Mesothelial cell of epicardium (in vitro differentiated cells): ENCODE measurements at regions not wholly inside any gene's neighbourhood (a gene's known extent, or its start where the extent isn't known, plus 50 kb on each side); places are given as distances from the start of the nearest gene placed in this dataset.
"Not testable (repeated sequence)": the region's sequence is repeated elsewhere in the genome, so short reads cannot be mapped to it uniquely, and the experiment has no call there.

Source experiments
- DNase-seq, 2 experiments: peaks; one replicate each; pipeline ENCODE4 v3.0.0; 2021; ENCODE audit warnings: low spot score in 2 of 2; ENCODE audit not compliant: unreplicated experiment in 2 of 2
- H3K27ac Mint-ChIP-seq: 2 replicates; pipeline ENCODE4 v1.8.0; 2021; ENCODE audit warnings: mixed read lengths
- H3K27me3 Mint-ChIP-seq: 2 replicates; pipeline ENCODE4 v1.8.0; 2021; ENCODE audit warnings: low read depth, mixed read lengths
- H3K36me3 Mint-ChIP-seq: 2 replicates; pipeline ENCODE4 v1.8.0; 2021; ENCODE audit warnings: mixed read lengths
- H3K4me1 Mint-ChIP-seq: 2 replicates; pipeline ENCODE4 v1.8.0; 2021; ENCODE audit warnings: mixed read lengths
- H3K4me3 Mint-ChIP-seq: 2 replicates; pipeline ENCODE4 v1.8.0; 2021; ENCODE audit warnings: mild to moderate bottlenecking, moderate library complexity, mixed read lengths
- H3K9me3 Mint-ChIP-seq: 2 replicates; pipeline ENCODE4 v1.8.0; 2021; ENCODE audit warnings: mixed read lengths

GRCh38 chr9:42821468-42821867, 638.0 kb downstream of the SPATA31A6 start:
- DNase-seq: not testable (repeated sequence)

GRCh38 chr9:42848156-42848555, 664.7 kb downstream of the SPATA31A6 start:
- H3K36me3 Mint-ChIP-seq, H3K27ac Mint-ChIP-seq, H3K4me1 Mint-ChIP-seq, H3K4me3 Mint-ChIP-seq, H3K27me3 Mint-ChIP-seq, H3K9me3 Mint-ChIP-seq, DNase-seq: not testable (repeated sequence)

More at GRCh38 chr9:42821468-42821867, 638.0 kb downstream of the SPATA31A6 start:
- not testable (repeated sequence) for H3K9me3 Mint-ChIP-seq, H3K27ac Mint-ChIP-seq, H3K4me3 Mint-ChIP-seq, H3K36me3 Mint-ChIP-seq, H3K4me1 Mint-ChIP-seq, H3K27me3 Mint-ChIP-seq

GRCh38 chr9:42850896-42851693, 667.6 kb downstream of the SPATA31A6 start:
- not testable (repeated sequence) for H3K4me3 Mint-ChIP-seq, DNase-seq, H3K4me1 Mint-ChIP-seq, H3K9me3 Mint-ChIP-seq, H3K27ac Mint-ChIP-seq, H3K27me3 Mint-ChIP-seq, H3K36me3 Mint-ChIP-seq

- H3K4me1 Mint-ChIP-seq, H3K27me3 Mint-ChIP-seq, H3K9me3 Mint-ChIP-seq, H3K4me3 Mint-ChIP-seq, H3K27ac Mint-ChIP-seq, DNase-seq, H3K36me3 Mint-ChIP-seq: not testable (repeated sequence)
Measured at GRCh38 chr9:42851701-42852100, 668.2 kb downstream of the SPATA31A6 start.

GRCh38 chr9:42852133-42852930, 668.9 kb downstream of the SPATA31A6 start:
- DNase-seq: peak in 1 of 2 experiments; percentile 48
- H3K27me3 Mint-ChIP-seq, H3K4me1 Mint-ChIP-seq, H3K27ac Mint-ChIP-seq, H3K36me3 Mint-ChIP-seq, H3K9me3 Mint-ChIP-seq: not testable (repeated sequence)
- peak overlapping the region; percentile 76 for H3K4me3 Mint-ChIP-seq

GRCh38 chr9:42860133-42860532, 676.7 kb downstream of the SPATA31A6 start:
- not testable (repeated sequence) for H3K4me1 Mint-ChIP-seq, H3K9me3 Mint-ChIP-seq, DNase-seq, H3K27ac Mint-ChIP-seq, H3K4me3 Mint-ChIP-seq, H3K36me3 Mint-ChIP-seq, H3K27me3 Mint-ChIP-seq

GRCh38 chr9:42862465-42862864, 679.0 kb downstream of the SPATA31A6 start:
- not testable (repeated sequence) for DNase-seq, H3K27me3 Mint-ChIP-seq, H3K4me1 Mint-ChIP-seq, H3K4me3 Mint-ChIP-seq, H3K9me3 Mint-ChIP-seq, H3K27ac Mint-ChIP-seq, H3K36me3 Mint-ChIP-seq
